ENCODE measurements at regions not wholly inside any gene's neighbourhood (a gene's known extent, or its start where the extent isn't known, plus 50 kb on each side); places are given as distances from the start of the nearest gene placed in this dataset.
A peak's percentile ranks its signal among the peaks of the same experiment; 100 is the strongest.
"Not testable (repeated sequence)": the region's sequence is repeated elsewhere in the genome, so short reads cannot be mapped to it uniquely, and the experiment has no call there.

DNA sequence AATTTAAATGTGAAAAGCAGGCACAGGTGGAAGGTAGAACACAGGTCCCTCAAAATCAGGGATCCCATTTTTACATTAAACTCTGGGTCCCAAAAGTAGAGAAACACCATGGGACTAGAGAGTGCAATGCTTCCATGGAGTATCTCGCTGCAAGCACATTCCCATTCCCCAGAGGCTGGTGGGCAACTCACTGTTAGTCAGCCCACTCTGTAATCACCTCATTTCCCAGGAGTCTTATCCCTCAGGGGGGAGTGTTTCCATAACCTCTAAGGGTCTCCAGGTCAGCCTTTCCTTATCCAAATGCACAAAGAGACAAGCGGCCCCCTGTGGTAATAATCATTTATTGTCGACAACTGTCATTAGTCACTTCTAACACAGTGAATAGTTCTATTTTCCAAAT lies 490.1 kb upstream of the LRRC7 start:
- no peak for DNase-seq (ENCODE audit: low read depth)

DNA sequence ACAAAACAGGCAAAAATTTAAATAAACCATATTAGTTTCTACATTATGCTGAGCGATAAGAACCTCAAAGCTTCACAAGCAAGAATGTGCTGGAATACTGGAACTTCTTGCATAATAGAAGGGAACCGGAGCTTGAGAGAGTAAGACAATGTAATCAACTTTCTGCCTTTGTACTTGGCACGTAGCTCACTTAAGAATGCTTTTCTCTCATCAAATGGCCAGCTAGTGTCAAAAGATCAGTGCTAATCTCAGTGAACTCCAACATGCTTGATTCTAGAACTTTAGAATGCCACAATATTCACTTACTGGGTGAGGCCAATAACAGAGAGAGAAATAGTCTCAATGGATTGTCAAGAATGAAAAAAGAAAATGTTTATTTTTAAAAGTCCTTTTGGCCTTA lies 486.1 kb upstream of the LRRC7 start:
- no peak for DNase-seq (ENCODE audit: low read depth)

DNA sequence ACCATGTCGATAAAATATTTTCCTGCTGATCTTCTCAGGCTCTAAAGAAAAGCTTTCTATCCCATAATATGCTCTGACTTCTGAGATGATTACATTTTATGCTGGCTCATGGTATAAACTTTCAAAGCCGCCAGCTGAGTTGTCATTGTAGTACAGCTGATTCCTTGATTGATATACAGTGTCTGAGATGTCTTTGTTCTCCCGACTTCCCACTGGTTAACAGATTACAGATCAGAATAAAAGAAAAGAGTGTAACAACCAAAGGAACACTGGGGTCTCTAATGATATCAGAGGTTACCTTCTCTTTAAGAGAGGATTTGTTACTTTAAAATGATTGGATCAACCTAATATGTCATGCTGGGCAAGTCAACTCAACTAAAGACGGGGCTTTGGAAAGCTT lies 485.4 kb upstream of the LRRC7 start:
- no peak for DNase-seq (ENCODE audit: low read depth)

DNA sequence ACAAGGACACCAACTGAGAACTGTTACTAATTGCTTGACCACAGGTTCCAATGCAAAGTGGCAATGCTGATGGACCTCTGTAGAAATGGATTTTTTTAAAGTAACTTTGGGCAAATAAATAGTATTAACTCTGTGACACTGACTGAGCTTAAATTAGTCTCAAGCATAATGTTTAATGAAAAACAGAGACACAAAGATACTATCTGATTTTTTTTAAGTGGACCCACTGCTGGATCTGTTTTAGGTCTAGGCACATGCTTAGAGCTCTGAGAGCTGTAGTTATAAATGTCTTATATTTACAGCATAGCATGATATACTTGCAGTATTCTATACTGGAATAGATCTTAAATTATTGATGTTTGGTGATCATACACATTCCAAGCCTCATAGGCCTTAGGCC lies 481.6 kb upstream of the LRRC7 start:
- no peak for DNase-seq (ENCODE audit: low read depth)

DNA sequence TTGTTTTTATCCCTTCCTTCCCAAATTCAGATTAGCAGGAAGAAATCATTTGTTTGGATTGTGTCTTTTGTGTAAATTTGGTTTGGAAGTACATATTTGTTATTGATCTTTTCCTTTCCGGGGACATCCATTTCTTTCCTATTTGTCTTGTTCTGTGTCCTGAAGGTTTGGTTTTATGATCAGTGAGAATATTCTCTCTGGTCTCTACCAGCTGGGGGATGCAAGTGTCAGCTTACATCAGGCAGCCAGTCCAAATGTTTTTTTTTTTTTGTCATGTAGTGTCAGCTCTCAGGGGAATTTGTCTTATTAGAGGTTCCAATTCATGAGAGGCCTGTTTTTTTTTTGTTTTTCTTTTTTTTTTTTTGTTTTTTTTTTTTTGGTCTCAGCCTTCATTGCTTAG lies 479.2 kb upstream of the LRRC7 start:
- no peak for DNase-seq (ENCODE audit: low read depth)

DNA sequence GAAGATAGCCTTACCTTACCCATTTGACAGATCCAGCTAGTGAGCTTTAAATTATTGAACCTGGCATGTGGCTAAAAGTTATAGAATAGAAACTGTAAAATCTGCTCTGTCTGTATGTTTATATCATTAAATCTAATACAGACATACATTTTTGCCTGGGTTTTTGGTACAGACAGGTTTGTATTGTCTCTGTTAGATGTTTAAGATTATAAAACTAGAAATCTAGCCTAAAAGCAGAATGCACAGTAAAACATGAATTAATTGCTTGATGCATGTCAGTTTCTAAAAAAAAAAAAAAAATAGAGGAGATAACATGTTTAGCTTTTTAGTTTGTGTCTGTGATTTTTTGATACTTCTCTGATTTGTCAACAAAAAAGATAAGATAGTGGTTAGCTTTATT lies 477.6 kb upstream of the LRRC7 start:
- no peak for DNase-seq (ENCODE audit: low read depth)

DNA sequence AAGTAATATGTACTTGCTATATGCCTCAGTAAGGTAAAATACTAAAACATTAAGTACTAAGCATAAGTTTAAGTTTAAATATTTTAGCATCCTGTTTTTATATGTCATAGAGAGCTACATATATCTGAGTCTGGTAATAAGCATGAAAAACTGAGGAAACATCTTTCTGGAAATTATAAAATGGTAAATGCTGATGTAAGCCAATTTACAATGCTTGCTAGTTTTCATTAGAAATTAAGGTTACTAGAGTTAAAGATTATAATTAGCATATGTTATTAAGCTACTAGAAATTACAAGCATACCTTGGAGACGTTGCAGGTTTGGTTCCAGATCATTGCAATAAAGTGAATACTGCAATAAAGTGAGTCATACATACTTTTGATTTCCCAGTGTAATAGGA lies 477.0 kb upstream of the LRRC7 start:
- no peak for DNase-seq (ENCODE audit: low read depth)

DNA sequence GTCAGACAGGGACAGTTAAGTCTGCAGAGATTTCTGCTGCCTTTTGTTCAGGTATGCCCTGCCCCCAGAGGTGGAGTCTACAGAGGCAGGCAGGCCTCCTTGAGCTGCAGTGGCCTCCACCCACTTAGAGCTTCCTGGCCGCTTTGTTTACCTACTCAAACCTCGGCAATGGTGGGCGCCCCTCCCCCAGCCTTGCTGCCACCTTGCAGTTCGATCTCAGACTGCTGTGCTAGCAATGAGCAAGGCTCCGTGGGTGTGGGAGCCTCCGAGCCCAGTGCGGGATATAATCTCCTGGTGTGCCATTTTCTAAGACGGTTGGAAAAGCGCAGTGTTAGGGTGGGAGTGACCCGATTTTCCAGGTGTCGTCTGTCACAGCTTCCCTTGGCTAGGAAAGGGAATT lies 465.7 kb upstream of the LRRC7 start:
- not testable (repeated sequence) for DNase-seq (ENCODE audit: low read depth)

DNA sequence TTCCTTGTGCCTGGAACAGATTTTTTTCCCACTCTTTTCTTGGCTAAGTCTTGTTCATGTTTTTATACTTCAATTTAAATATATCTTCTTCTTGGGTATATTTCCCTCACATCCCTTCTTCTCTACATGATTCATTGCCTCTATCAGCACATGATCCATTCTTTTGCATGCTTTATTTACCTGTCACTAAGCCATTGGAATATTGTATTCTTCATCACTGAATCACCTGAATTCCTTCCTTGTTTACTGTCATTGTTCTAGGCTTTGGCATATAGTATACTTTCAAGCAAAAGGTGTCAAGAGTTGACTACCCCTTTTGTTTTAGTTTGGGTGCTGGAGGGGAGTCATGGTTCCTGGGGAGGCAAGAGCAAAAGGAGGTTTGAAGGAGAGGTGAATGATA lies 464.5 kb upstream of the LRRC7 start:
- DNase-seq (ENCODE audit: low read depth) = no peak

DNA sequence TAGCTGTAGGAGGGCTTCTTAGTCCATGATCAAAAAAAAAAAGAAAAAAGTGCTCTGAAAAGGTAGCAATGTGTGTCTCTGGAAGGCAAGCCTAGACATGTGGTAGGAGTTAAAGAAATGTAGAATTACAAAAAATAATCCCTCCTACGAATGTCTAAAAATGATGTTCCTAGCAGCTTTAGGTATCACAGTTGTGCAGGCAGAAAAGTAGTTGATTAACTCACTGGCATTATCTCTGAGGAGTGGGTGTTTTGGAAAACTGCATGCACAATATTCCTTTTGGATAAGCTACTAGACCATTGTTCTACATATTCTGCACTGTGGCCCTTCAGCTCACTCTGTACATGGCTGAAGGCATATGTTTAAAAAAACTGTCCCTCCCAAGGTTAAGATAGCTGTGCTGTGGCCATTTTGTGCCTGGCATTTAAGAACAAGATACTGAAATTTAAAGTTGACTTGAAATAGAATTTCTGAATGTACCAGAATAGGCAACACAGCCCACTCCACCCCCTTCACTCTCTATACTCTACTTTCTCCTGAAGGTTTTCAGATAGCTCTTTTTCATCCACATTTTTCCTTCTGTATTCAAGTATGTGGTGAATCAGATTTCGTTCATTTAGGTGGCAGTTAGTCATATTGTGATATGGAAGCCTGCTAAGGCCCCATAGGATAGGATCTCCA lies 463.9 kb upstream of the LRRC7 start:
- DNase-seq (ENCODE audit: low read depth) = no peak

DNA sequence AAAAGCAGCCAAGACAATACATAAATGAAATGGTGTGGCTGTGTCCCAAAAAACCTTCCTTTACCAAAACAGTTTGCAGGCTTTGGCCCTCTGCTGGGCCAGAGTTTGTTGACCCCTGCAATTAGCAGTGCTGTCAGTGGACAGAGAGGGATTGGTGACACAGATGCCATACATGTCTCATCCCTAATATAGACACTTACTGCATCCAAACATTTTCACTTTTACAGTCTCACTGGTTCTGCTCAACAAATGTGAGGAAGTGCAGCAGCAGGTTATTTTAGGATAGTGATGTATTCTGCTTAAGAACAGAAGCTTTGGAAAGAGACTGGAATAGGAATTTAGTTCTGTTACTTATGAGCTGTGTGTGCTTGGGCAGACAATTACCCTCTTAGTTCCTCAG lies 462.8 kb upstream of the LRRC7 start:
- no peak for DNase-seq (ENCODE audit: low read depth)

DNA sequence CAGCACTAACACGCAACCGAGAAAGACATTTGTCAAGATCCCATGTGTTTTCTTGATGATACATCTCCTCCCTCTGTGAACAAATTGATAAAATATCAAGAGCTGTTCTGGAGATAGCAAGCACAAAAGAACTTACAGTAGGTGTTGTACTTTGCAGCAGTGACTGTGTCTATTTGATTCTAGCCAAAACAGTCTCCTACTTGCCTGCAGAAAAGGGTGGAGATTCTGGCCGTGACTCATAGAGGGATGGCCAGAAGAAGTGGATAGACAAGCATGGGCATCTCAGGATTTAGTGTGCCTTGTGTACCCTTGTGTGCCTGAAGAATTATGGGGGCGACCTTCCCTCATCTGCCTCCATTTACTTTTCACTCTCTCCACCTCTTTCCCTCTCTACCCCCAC lies 458.4 kb upstream of the LRRC7 start:
- DNase-seq (ENCODE audit: low read depth) = no peak

DNA sequence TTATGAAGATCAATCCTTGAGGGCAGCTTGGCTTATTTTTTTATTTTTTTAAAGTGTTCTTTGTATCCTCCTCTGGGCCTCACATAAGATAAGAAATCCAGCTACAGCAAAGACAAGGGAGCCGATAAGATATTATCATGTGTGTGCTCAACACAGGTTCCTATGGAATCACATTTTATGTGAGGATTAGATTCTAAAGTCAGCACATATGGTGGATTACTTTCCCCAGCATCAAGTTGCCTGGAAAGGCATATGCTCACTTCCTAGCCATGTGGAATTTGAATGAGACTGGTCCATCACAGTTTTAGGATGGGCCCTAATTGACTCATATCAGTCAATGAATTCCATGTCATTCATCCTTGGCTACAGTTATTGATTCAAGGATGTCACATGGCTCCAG lies 456.9 kb upstream of the LRRC7 start:
- DNase-seq (ENCODE audit: low read depth) = no peak

DNA sequence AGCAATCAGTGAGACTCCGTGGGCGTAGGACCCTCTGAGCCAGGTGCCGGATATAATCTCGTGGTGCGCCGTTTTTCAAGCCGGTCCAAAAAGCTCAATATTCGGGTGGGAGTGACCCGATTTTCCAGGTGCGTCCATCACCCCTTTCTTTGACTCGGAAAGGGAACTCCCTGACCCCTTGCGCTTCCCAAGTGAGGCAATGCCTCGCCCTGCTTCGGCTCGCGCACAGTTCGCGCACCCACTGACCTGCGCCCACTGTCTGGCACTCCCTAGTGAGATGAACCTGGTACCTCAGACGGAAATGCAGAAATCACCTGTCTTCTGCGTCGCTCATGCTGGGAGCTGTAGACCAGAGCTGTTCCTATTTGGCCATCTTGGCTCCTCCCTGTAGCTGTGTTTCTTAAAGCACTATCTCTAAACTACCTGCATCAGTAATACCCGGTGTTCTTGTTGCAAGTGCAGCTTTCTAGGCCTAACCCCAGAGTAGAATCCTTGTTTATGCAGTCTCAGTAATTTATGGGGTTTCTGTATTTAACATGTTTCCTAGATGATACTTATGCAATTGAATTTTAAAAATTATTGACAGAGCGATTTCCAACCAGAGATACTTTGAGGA lies 447.5 kb upstream of the LRRC7 start:
- DNase-seq (ENCODE audit: low read depth) = not testable (repeated sequence)

DNA sequence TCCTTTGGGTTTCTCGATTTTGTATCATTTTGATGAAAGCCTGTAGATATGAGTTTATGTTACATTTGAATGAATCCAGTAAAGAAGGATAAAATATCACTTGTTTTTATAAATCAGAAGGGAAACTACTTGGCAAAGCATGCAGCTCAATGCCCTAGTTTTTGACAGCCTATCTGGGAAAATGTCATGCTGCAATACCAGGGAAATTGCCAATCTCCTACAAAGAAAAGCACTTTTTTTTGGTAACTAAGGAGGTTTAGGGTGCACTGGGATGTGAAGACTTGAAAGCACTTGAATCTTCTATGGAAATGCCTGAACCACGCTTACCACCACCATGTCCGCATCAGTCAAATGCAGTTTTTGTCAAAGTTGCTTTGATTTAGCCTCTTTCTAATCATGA lies 446.9 kb upstream of the LRRC7 start:
- no peak for DNase-seq (ENCODE audit: low read depth)

DNA sequence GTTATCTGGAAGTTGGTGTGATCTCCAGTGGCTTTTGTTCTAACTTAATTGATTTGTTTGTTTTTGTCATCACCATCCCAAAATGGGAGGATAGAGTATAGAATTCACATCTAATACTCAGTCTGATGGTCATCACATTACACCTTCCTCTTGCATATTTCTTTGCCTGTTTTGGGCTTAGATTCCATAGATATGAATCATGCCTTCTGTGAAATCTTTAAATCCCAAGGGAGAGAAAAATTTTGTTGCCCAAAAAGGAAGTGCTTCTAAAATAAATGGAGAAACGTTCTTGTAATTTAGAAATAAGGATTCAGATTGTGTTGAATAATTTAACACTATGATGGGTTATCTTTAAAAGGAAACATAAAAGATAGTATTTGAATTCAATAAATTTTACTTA lies 446.0 kb upstream of the LRRC7 start:
- peak; percentile 42 for DNase-seq (ENCODE audit: low read depth)

DNA sequence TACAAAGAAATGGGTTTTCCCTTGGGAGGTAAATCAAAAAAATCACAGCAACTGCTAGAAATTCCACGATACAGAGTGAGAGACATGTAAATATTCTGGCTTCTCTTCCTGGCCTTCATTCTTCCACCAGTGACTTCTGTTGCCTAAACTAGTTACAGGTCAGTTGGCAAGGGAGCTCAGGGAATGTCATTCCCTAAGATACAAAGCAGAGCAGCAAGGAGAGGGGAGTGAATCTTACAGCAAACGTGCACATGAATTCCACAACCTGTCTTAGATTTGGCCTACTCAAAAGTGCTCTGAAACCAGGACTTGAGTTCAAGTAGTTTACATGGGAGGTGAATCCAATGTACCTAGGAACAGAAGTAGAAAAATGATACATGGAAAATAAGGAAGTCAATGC lies 445.3 kb upstream of the LRRC7 start:
- no peak for DNase-seq (ENCODE audit: low read depth)

DNA sequence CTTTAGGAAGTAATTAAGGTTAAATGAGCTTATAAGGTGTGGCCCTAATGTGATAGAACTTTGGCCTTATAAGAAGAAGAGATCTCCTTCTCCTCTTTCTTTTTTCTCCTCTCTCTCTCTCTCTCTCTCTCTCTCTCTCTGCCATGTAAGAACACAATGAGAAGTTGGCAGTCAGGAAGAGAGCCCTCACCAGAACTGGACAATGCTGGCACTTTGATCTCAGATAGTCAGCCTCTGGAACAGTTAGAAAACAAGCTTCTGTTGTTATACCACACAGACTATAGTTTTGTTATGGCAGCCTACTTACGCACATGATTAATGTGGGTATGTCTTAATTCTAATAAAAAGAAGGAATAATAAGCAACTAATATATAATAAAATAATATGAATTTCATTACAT lies 444.2 kb upstream of the LRRC7 start:
- no peak for DNase-seq (ENCODE audit: low read depth)

DNA sequence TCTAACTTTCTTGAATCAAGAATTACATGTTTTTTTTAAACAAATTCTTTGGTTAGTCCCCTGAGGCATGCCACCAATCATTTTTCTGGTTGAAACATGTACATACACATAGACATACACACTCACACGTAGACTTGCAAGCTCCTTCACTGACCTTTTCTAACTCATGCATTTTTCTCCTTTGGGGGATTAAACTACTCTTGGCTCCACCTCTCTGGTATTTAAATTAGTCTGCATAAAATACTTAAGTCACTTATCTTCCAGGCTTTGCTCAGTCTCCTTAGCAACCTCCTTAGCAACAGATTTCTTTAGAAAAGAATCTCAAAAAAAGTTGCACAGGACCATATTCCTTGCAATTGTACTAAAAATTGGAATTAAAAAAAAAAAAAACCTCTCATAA lies 440.9 kb upstream of the LRRC7 start:
- DNase-seq (ENCODE audit: low read depth) = no peak

DNA sequence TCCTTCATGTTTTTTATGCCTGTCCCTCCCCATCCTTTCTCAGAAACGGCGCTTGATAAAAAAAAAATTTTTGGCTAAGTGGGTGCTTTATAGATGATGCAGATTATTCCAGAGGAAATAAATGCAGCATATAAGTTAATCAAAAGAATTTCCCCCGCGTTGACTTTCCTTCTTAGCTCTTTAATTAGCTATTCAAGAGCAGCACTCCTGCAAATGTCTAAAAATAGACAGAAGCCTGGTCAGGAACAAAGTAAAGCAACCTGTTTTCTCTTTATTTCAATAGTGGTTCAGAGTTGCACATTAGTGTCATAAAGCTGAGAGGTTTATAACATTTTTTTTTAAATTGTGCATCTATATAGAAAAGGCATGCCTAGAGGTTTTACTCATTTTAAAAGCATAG lies 439.5 kb upstream of the LRRC7 start:
- DNase-seq (ENCODE audit: low read depth) = no peak

DNA sequence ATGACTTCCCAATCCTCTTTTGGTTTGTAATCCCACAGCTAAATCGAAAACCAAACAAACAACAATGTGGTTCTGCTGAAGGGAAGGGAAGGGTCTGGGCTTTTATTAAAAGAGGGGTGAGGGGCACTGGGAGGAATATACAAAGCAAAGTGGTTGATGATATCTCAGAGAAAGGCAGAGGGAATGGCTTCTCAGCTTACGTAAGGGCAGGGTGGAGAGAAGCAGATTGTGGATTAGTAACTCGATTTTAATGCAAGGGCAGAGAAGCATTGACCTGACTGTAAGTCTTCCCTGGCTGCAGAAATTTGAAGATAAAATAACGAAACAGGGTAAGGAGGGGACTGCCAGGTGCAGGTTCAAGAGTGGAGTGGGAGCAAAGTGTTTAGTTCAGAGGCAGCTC lies 438.2 kb upstream of the LRRC7 start:
- DNase-seq (ENCODE audit: low read depth) = no peak

DNA sequence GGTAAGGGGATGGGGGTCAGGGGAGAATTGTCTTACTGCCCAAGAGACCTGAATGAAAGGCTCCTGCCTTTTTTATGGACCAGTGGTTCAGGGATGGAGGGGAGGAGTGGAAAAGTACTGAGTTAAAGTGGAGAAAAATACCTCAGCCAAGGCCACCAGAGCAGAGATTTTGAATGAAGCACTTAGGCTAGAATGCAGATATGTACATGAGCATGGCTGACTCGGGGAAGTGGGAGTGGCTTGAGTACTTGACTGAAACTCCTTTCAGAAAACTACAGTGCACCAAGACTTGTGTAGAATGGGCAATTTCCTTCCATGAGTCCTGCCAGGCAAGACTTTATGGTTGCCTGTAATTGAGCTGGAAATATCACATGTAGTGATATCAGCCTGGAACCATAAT lies 429.6 kb upstream of the LRRC7 start:
- DNase-seq (ENCODE audit: low read depth) = no peak

DNA sequence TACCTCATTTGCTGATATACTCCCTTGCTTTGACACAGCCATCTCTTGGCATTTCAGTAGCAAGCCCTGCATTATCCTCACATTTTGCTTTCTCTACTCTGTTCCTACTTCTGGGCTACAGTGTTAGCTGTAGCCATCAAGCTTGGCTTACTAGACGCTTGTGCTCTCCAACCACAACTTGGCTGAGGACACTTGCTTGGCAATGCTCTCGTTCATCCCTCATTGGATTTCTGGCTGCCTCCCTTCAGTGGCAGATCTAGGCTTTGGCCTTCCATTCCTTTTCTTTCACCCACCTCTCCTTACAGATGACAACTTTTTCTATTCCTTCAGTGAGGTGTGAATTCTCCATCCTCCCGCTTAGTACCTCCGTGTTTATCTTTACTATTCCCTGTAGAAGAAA lies 428.7 kb upstream of the LRRC7 start:
- no peak for DNase-seq (ENCODE audit: low read depth)

DNA sequence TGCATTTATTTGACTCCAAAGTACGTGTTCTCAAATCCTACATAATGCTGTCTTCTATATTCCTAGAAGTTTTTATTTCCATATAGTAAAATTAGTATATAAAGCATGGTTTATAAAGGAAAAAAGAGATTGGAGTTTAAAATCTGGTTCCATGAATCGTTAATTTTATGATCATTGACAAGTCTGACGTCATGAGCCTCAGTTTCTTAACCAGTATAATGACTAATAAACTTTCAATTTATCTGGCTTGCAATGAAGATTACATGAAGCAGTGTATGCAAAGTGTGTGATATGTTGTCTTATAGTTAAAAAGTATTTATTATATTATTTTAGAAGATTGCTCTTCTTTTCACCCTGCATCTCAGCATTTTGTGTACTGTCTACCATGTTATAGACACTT lies 421.4 kb upstream of the LRRC7 start:
- no peak for DNase-seq (ENCODE audit: low read depth)

Measured in fibroblast of gingiva (primary cell).